Mucosa of rectum (tissue), 2 donors: ENCODE measurements at regions not wholly inside any gene's neighbourhood (a gene's known extent, or its start where the extent isn't known, plus 50 kb on each side); places are given as distances from the start of the nearest gene placed in this dataset.
"Not testable (repeated sequence)": the region's sequence is repeated elsewhere in the genome, so short reads cannot be mapped to it uniquely, and the experiment has no call there.

Experiments
- H3K27ac ChIP-seq, 2 donors: one replicate each; pipeline ENCODE4 v1.7.0; 2013; ENCODE audit warnings: inconsistent platforms in 2 of 2, low read depth in 2 of 2, low read length in 2 of 2
- H3K27me3 ChIP-seq, 2 donors: one replicate each; pipeline ENCODE4 v1.7.0; 2013; ENCODE audit warnings: low read length in 2 of 2; ENCODE audit not compliant: control insufficient read depth in 2 of 2, insufficient read depth in 2 of 2
- H3K36me3 ChIP-seq, 2 donors: one replicate each; pipeline ENCODE4 v1.7.0; 2013; ENCODE audit warnings: low read length in 2 of 2; ENCODE audit not compliant: control insufficient read depth in 2 of 2, insufficient read depth in 2 of 2
- H3K4me1 ChIP-seq, 2 donors: one replicate each; pipeline ENCODE4 v1.7.0; 2013; ENCODE audit warnings: low read length in 2 of 2, mild to moderate bottlenecking in 1 of 2; ENCODE audit not compliant: control insufficient read depth in 2 of 2, insufficient read depth in 2 of 2
- H3K4me3 ChIP-seq, 2 donors: one replicate each; pipeline ENCODE4 v1.7.0; 2013; ENCODE audit warnings: low read length in 2 of 2
- H3K9ac ChIP-seq, 2 donors: one replicate each; pipeline ENCODE4 v1.7.0; 2013; ENCODE audit warnings: low read length in 2 of 2, low read depth in 1 of 2, mild to moderate bottlenecking in 1 of 2
- H3K9me3 ChIP-seq, 2 donors: one replicate each; pipeline ENCODE4 v1.7.0; 2013; ENCODE audit warnings: low read length in 2 of 2; ENCODE audit not compliant: control insufficient read depth in 2 of 2
- donor health status: healthy.
- donor health status: Normal muscosa, but diverticular disease.

GRCh38 chr10:9239298-9239697, 1184.8 kb downstream of the GATA3 start:
- Histone ChIP-seq H3K27ac (no peak overlapping the region), H3K27me3 (peaks cover 0 to 2% of the 10 kb centered on the region in 2 donors), H3K9ac (no peak overlapping the region), H3K9me3 (no peaks in the 10 kb centered on the region), H3K36me3 (no peaks in the 10 kb centered on the region), H3K4me1 (no peaks in the 10 kb centered on the region), H3K4me3 (no peak overlapping the region)

GRCh38 chr10:9243941-9244411, 1189.5 kb downstream of the GATA3 start:
- Histone ChIP-seq H3K27ac (no peak overlapping the region), H3K4me3 (no peak overlapping the region), H3K4me1 (no peaks in the 10 kb centered on the region), H3K9ac (no peak overlapping the region), H3K36me3 (no peaks in the 10 kb centered on the region), H3K9me3 (no peaks in the 10 kb centered on the region), H3K27me3 (no peaks in the 10 kb centered on the region)

GRCh38 chr10:9244864-9245263, 1190.4 kb downstream of the GATA3 start:
- no peak overlapping the region for H3K4me3 ChIP-seq
- H3K36me3 ChIP-seq: no peaks in the 10 kb centered on the region
- no peak overlapping the region for H3K27ac ChIP-seq
- H3K9ac ChIP-seq: no peak overlapping the region
- H3K4me1 ChIP-seq: no peaks in the 10 kb centered on the region
- H3K27me3 ChIP-seq: no peaks in the 10 kb centered on the region
- H3K9me3 ChIP-seq: no peaks in the 10 kb centered on the region

GRCh38 chr10:9253121-9253520, 1198.6 kb downstream of the GATA3 start:
- Histone ChIP-seq H3K4me1 (no peaks in the 10 kb centered on the region), H3K36me3 (no peaks in the 10 kb centered on the region), H3K4me3 (no peak overlapping the region), H3K27ac (no peak overlapping the region), H3K27me3 (no peaks in the 10 kb centered on the region), H3K9ac (no peak overlapping the region), H3K9me3 (no peaks in the 10 kb centered on the region)

- no peaks in the 10 kb centered on the region for H3K4me1 ChIP-seq
- H3K9ac ChIP-seq: no peak overlapping the region
- H3K27ac ChIP-seq: no peak overlapping the region
- no peaks in the 10 kb centered on the region for H3K27me3 ChIP-seq
- no peak overlapping the region for H3K4me3 ChIP-seq
- H3K9me3 ChIP-seq: no peaks in the 10 kb centered on the region
- H3K36me3 ChIP-seq: no peaks in the 10 kb centered on the region
Measured at GRCh38 chr10:9254353-9254752, 1199.9 kb downstream of the GATA3 start.

- Histone ChIP-seq H3K36me3 (no peaks in the 10 kb centered on the region), H3K27ac (no peak overlapping the region), H3K4me1 (no peaks in the 10 kb centered on the region), H3K27me3 (no peaks in the 10 kb centered on the region), H3K4me3 (no peak overlapping the region), H3K9ac (no peak overlapping the region), H3K9me3 (no peaks in the 10 kb centered on the region)
Measured at GRCh38 chr10:9260690-9261089, 1206.2 kb downstream of the GATA3 start.

- no peak overlapping the region for H3K27ac ChIP-seq
- no peaks in the 10 kb centered on the region for H3K27me3 ChIP-seq
- no peaks in the 10 kb centered on the region for H3K4me1 ChIP-seq
- H3K9me3 ChIP-seq: no peaks in the 10 kb centered on the region
- no peaks in the 10 kb centered on the region for H3K36me3 ChIP-seq
- no peak overlapping the region for H3K9ac ChIP-seq
- H3K4me3 ChIP-seq: no peak overlapping the region
Measured at GRCh38 chr10:9262770-9263169, 1208.3 kb downstream of the GATA3 start.

GRCh38 chr10:9268176-9268575, 1213.7 kb downstream of the GATA3 start:
- H3K4me3 ChIP-seq: no peak overlapping the region
- no peaks in the 10 kb centered on the region for H3K4me1 ChIP-seq
- no peak overlapping the region for H3K9ac ChIP-seq
- H3K27me3 ChIP-seq: no peaks in the 10 kb centered on the region
- H3K36me3 ChIP-seq: no peaks in the 10 kb centered on the region
- no peak overlapping the region for H3K27ac ChIP-seq
- no peaks in the 10 kb centered on the region for H3K9me3 ChIP-seq

GRCh38 chr10:9273126-9273833, 1218.8 kb downstream of the GATA3 start:
- H3K4me1 ChIP-seq, H3K27me3 ChIP-seq, H3K4me3 ChIP-seq, H3K27ac ChIP-seq, H3K36me3 ChIP-seq, H3K9ac ChIP-seq, H3K9me3 ChIP-seq: not testable (repeated sequence)

- Histone ChIP-seq H3K4me3 (no peak overlapping the region), H3K9me3 (no peaks in the 10 kb centered on the region), H3K27me3 (no peaks in the 10 kb centered on the region), H3K9ac (no peak overlapping the region), H3K27ac (no peak overlapping the region), H3K4me1 (no peaks in the 10 kb centered on the region), H3K36me3 (no peaks in the 10 kb centered on the region)
Measured at GRCh38 chr10:9274206-9274755, 1219.8 kb downstream of the GATA3 start.
